ENCODE measurements at regions not wholly inside any gene's neighbourhood (a gene's known extent, or its start where the extent isn't known, plus 50 kb on each side); places are given as distances from the start of the nearest gene placed in this dataset.
"Not testable (repeated sequence)": the region's sequence is repeated elsewhere in the genome, so short reads cannot be mapped to it uniquely, and the experiment has no call there.

DNA sequence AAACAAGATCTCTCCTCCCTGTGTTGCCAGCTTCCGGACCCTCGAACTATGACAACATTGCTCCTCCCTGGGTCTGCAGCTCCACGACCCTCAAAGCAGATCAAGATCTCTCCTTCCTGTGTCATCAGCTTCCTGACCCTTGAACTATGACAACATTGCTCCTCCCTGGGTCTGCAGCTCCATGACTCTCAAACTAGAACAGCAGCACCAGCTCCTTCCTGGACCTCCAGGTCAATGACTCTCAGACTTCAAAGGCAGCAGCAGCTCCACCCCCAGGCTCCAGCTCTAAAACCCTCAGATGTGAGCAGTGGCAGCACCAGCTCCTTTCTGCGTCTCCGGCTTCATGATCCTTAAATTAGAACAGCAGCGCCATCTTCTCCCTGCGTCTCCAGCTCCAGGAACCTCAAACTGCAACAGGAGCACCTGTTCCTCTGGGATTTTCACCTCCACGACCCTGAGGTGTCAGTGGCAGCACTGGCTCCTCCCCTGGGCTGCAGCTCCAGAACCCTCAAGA is 341.0 kb upstream of the SULF2 start:
- H3K36me3 ChIP-seq (ENCODE audit: insufficient read depth in 1 of 2, low read depth in 1 of 2) = no peaks in the 10 kb centered on the region
- H3K9me3 ChIP-seq = no peaks in the 10 kb centered on the region
- no peak overlapping the region for H3K4me3 ChIP-seq
- WGBS, 3 donors = 49 to 60% (median 50%) methylated on average over 8 of the region's 8 CpGs
- no peak overlapping the region for H3K27ac ChIP-seq
- peaks cover 0 to 4% (median 0%) of the 10 kb centered on the region in 3 donors for H3K27me3 ChIP-seq (ENCODE audit: insufficient read depth in 3 of 3, low read length in 2 of 3)
- TF ChIP-seq CTCF (IDR thresholded peaks at IDR 0.05) = no peak
- intact Hi-C loops (cut with DNase I) = no loop called here
- no peaks in the 10 kb centered on the region for H3K4me1 ChIP-seq
- no peak for ATAC-seq
- DNase-seq = no peak

DNA sequence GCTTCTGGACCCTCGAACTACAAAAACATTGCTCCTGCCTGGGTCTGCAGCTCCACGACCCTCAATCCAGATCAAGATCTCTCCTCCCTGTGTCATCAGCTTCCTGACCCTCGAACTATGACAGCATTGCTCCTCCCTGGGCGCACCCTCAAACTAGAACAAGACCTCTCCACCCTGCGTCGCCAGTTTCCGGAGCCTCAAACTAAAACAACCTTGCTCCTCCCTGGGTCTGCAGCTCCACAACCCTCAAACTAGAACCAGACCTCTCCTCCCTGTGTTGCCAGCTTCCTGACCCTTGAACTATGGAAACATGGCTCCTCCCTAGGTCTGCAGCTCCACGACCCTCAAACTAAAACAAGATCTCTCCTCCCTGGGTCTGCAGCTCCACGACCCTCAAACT is 339.7 kb upstream of the SULF2 start:
- Histone ChIP-seq H3K4me3 (no peak overlapping the region), H3K27ac (no peak overlapping the region), H3K4me1 (no peaks in the 10 kb centered on the region), H3K27me3 (ENCODE audit: insufficient read depth in 3 of 3, low read length in 2 of 3) (peaks cover 0 to 4% (median 0%) of the 10 kb centered on the region in 3 donors), H3K9me3 (no peaks in the 10 kb centered on the region), H3K36me3 (ENCODE audit: insufficient read depth in 1 of 2, low read depth in 1 of 2) (no peaks in the 10 kb centered on the region)
- no peak for TF ChIP-seq CTCF (IDR thresholded peaks at IDR 0.05)
- 76 to 82% (median 77%) methylated on average over 9 of the region's 9 CpGs for WGBS, 3 donors
- no peak for ATAC-seq
- intact Hi-C loops (cut with DNase I) = no loop called here
- DNase-seq = no peak

DNA sequence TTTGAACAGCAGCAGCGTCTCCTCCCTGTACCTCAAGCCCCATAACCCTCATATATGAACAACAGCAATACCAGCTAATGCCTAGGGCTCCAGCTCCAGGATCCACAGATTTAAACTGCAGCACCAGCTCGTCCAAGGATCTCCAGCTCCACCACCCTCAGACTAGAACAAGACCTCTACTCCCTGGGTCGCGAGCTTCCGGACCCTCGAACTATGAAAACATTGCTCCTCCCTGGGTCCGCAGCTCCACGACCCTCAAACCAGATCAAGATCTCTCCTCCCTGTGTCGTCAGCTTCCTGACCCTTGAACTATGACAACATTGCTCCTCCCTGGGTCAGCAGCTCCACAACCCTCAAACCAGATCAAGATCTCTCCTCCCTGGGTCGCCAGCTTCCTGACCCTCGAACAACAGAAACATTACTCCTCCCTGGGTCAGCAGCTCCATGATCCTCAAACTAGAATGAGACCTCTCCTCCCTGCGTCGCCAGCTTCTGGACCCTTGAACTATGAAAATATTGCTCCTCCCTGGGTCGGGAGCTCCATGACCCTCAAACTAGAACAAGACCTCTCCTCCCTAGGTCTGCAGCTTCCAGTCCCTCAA is 339.0 kb upstream of the SULF2 start:
- WGBS, 3 donors = 79 to 89% (median 85%) methylated on average over 14 of the region's 14 CpGs
- Histone ChIP-seq H3K27me3 (ENCODE audit: insufficient read depth in 3 of 3, low read length in 2 of 3) (peaks cover 0 to 4% (median 0%) of the 10 kb centered on the region in 3 donors), H3K4me1 (no peaks in the 10 kb centered on the region), H3K27ac (no peak overlapping the region), H3K9me3 (no peaks in the 10 kb centered on the region), H3K36me3 (ENCODE audit: insufficient read depth in 1 of 2, low read depth in 1 of 2) (no peaks in the 10 kb centered on the region), H3K4me3 (no peak overlapping the region)
- intact Hi-C loops (cut with DNase I) = no loop called here
- TF ChIP-seq CTCF (IDR thresholded peaks at IDR 0.05) = no peak
- DNase-seq (no peak), ATAC-seq (no peak)

GRCh38 chr20:48120120-48120519 is 334.8 kb upstream of the SULF2 start:
- intact Hi-C loops (cut with DNase I) = no loop called here
- DNase-seq (no peak), ATAC-seq (no peak)
- no peaks in the 10 kb centered on the region for H3K36me3 ChIP-seq (ENCODE audit: insufficient read depth in 1 of 2, low read depth in 1 of 2)
- H3K27ac ChIP-seq = no peak overlapping the region
- WGBS, 3 donors = 36 to 48% (median 38%) methylated on average over 8 of the region's 8 CpGs
- peaks cover 0 to 1% (median 0%) of the 10 kb centered on the region in 3 donors for H3K27me3 ChIP-seq (ENCODE audit: insufficient read depth in 3 of 3, low read length in 2 of 3)
- no peak for TF ChIP-seq CTCF (IDR thresholded peaks at IDR 0.05)
- H3K9me3 ChIP-seq = no peaks in the 10 kb centered on the region
- no peak overlapping the region for H3K4me3 ChIP-seq
- H3K4me1 ChIP-seq = no peaks in the 10 kb centered on the region

DNA sequence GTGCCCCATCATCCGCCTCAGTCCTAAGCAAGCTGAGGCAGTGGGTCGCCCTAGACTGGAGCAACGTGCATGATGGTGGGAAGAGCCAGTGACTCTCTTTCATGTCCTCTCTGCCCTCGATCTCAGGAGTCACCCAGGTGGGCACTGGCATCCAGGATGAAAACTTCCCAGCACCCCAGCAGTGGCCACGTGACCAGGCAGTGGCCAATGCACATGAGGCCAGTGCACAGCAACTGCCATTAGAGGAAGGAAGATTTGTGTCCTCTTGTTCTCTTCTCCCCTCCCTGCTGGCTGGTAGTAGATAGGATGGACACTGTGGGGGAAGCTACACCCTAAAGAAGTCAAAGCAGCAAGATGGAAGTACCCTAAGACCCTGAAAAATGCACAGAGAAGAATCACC is 334.1 kb upstream of the SULF2 start:
- ATAC-seq; H3K4me1 ChIP-seq; H3K36me3 ChIP-seq (ENCODE audit: insufficient read depth in 1 of 2, low read depth in 1 of 2); H3K9me3 ChIP-seq; H3K27ac ChIP-seq; H3K4me3 ChIP-seq; DNase-seq; H3K27me3 ChIP-seq (ENCODE audit: insufficient read depth in 3 of 3, low read length in 2 of 3); intact Hi-C loops (cut with DNase I): not testable (repeated sequence)
- WGBS, 3 donors = 83 to 92% (median 88%) methylated on average over 5 of the region's 5 CpGs
